DOHH2 (cell line): ENCODE measurements at regions not wholly inside any gene's neighbourhood (a gene's known extent, or its start where the extent isn't known, plus 50 kb on each side); places are given as distances from the start of the nearest gene placed in this dataset.

Experiments
- H3F3A ChIP-seq: fragments of 200-600 bp; sonication (generic), shearing (Covaris generic); 2 replicates; pipeline ENCODE4 v1.6.0; 2016; ENCODE audit warnings: antibody characterized with exemption, mild to moderate bottlenecking; ENCODE audit not compliant: control insufficient read depth, insufficient read depth
- H3K27ac ChIP-seq: fragments of 200-600 bp; sonication (generic); 2 replicates; pipeline ENCODE4 v1.5.1; 2014; ENCODE audit warnings: low read depth, mild to moderate bottlenecking, low read length, moderate library complexity
- H3K27me3 ChIP-seq: fragments of 200-600 bp; sonication (generic); 2 replicates; pipeline ENCODE4 v1.6.1; 2014; ENCODE audit warnings: mild to moderate bottlenecking, low read length, mixed read lengths; ENCODE audit not compliant: control insufficient read depth
- H3K36me3 ChIP-seq: fragments of 200-600 bp; sonication (generic); 2 replicates; pipeline ENCODE4 v1.6.1; 2014; ENCODE audit warnings: mild to moderate bottlenecking, low read length, moderate library complexity, mixed read lengths; ENCODE audit not compliant: control insufficient read depth
- H3K4me1 ChIP-seq: fragments of 200-600 bp; sonication (generic); 2 replicates; pipeline ENCODE4 v1.6.1; 2014; ENCODE audit warnings: mild to moderate bottlenecking, low read length, mixed read lengths; ENCODE audit not compliant: control insufficient read depth
- H3K4me2 ChIP-seq: fragments of 200-600 bp; sonication (generic); 2 replicates; pipeline ENCODE4 v1.6.0; 2014; ENCODE audit warnings: mild to moderate bottlenecking, low read length, moderate library complexity
- H3K4me3 ChIP-seq: fragments of 200-600 bp; sonication (generic); 2 replicates; pipeline ENCODE4 v1.5.1; 2014; ENCODE audit warnings: mild to moderate bottlenecking, low read length, mixed read lengths
- H3K79me2 ChIP-seq: fragments of 200-600 bp; sonication (generic); 2 replicates; pipeline ENCODE4 v1.6.1; 2014; ENCODE audit warnings: mild to moderate bottlenecking, low read length, mixed read lengths; ENCODE audit not compliant: control insufficient read depth
- H3K9me2 ChIP-seq: fragments of 200-600 bp; sonication (generic); replicated peaks from 2 replicates; pipeline ENCODE4 v1.6.1; 2014; ENCODE audit warnings: mild to moderate bottlenecking, low read length, mixed read lengths; ENCODE audit not compliant: control insufficient read depth
- H3K9me3 ChIP-seq: fragments of 200-600 bp; sonication (generic); 2 replicates; pipeline ENCODE4 v1.6.1; 2014; ENCODE audit warnings: antibody characterized with exemption, low read length, mixed read lengths; ENCODE audit not compliant: control insufficient read depth, insufficient read depth
- H4K20me1 ChIP-seq: fragments of 200-600 bp; sonication (generic); 2 replicates; pipeline ENCODE4 v1.6.0; 2014; ENCODE audit warnings: low read depth, mild to moderate bottlenecking, antibody characterized with exemption, low read length, moderate library complexity; ENCODE audit not compliant: control insufficient read depth, insufficient read depth
- CTCF ChIP-seq: fragments of 200-600 bp; sonication (generic); IDR thresholded peaks from one replicate; pipeline ENCODE4 v1.5.1; 2014; ENCODE audit warnings: antibody characterized with exemption, mild to moderate bottlenecking, low read depth, low read length; ENCODE audit not compliant: poor library complexity, severe bottlenecking
- EZH2phosphoT487 ChIP-seq: fragments of 200-600 bp; sonication (generic); IDR thresholded peaks from 2 replicates; pipeline ENCODE4 v1.6.1; 2017; ENCODE audit warnings: borderline replicate concordance, mild to moderate bottlenecking, antibody characterized with exemption, low read length, moderate library complexity, mixed read lengths

GRCh38 chr5:84961193-84961592, 576.5 kb upstream of the EDIL3 start:
- Histone ChIP-seq H3K9me3 (peaks cover 11% of the 10 kb centered on the region), H3K9me2 (no peaks in the 10 kb centered on the region), H3K4me1 (no peaks in the 10 kb centered on the region), H3K27me3 (no peaks in the 10 kb centered on the region), H4K20me1 (no peaks in the 10 kb centered on the region), H3K79me2 (no peaks in the 10 kb centered on the region), H3K27ac (no peak overlapping the region), H3K4me3 (no peak overlapping the region), H3K36me3 (no peaks in the 10 kb centered on the region), H3K4me2 (no peak overlapping the region), H3F3A (no peaks in the 10 kb centered on the region)
- no peak for TF ChIP-seq CTCF
- no peak for TF ChIP-seq EZH2phosphoT487

- Histone ChIP-seq H4K20me1 (no peaks in the 10 kb centered on the region), H3K9me2 (no peaks in the 10 kb centered on the region), H3F3A (no peaks in the 10 kb centered on the region), H3K27me3 (no peaks in the 10 kb centered on the region), H3K4me1 (no peaks in the 10 kb centered on the region), H3K36me3 (no peaks in the 10 kb centered on the region), H3K9me3 (peaks cover 11% of the 10 kb centered on the region), H3K79me2 (no peaks in the 10 kb centered on the region), H3K27ac (no peak overlapping the region), H3K4me3 (no peak overlapping the region), H3K4me2 (no peak overlapping the region)
- TF ChIP-seq EZH2phosphoT487, result no peak
- TF ChIP-seq CTCF, result no peak
These were observed 577.2 kb upstream of the EDIL3 start for GRCh38 chr5:84961903-84962302.

- Histone ChIP-seq H3K27me3 (no peaks in the 10 kb centered on the region), H3F3A (no peaks in the 10 kb centered on the region), H3K79me2 (no peaks in the 10 kb centered on the region), H4K20me1 (no peaks in the 10 kb centered on the region), H3K4me1 (no peaks in the 10 kb centered on the region), H3K4me2 (no peak overlapping the region), H3K27ac (no peak overlapping the region), H3K9me2 (no peaks in the 10 kb centered on the region), H3K4me3 (no peak overlapping the region), H3K36me3 (no peaks in the 10 kb centered on the region), H3K9me3 (no peaks in the 10 kb centered on the region)
- TF ChIP-seq CTCF, result no peak
- no peak for TF ChIP-seq EZH2phosphoT487
These were observed 598.4 kb upstream of the EDIL3 start for GRCh38 chr5:84983093-84983492.

GRCh38 chr5:84985148-84985547, 600.5 kb upstream of the EDIL3 start:
- no peaks in the 10 kb centered on the region for H3K79me2 ChIP-seq
- no peaks in the 10 kb centered on the region for H3K27me3 ChIP-seq
- H3K4me2 ChIP-seq, result no peak overlapping the region
- H3F3A ChIP-seq, result no peaks in the 10 kb centered on the region
- H3K9me2 ChIP-seq, result no peaks in the 10 kb centered on the region
- no peak overlapping the region for H3K4me3 ChIP-seq
- H3K27ac ChIP-seq, result no peak overlapping the region
- TF ChIP-seq EZH2phosphoT487 (no peak), CTCF (no peak)
- no peaks in the 10 kb centered on the region for H3K36me3 ChIP-seq
- no peaks in the 10 kb centered on the region for H3K9me3 ChIP-seq
- H4K20me1 ChIP-seq, result no peaks in the 10 kb centered on the region
- H3K4me1 ChIP-seq, result no peaks in the 10 kb centered on the region
